ENCODE measurements at regions not wholly inside any gene's neighbourhood (a gene's known extent, or its start where the extent isn't known, plus 50 kb on each side); places are given as distances from the start of the nearest gene placed in this dataset.

DNA sequence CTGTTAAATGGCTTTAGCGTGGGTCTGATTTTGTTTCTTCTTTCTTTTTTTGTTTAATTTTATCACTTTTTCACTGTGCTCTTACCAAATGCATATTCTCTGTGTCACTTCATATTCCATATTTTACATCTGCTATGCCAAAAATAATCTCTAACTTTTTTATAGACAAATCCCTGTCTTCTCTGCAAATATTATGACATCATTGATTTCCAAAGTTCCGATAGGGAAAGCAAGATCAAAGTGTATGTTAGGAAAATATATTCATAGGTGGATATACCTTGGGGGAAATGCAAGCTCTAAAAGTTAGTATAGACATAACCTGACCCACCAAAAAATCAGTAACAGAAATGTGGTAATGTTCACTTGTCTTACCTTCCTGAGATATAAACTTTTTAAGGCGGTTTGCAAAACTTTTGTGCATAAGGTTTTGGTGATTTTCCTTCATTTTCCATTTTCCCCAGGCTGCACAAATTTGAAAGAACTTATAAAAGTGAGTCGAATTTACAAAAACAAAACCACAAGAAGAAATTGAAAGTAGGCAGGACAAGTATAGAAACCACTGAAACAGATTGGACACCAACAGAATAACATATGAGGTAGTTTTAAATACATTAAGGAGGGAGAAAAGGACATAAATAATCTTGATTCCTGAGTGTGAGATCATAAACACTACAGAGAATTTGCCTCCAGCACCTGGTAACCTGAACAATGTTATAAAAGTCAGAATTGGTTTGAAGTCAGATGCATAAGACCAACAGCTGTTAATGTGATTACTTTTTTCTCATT, 63.1 kb upstream of the TFEC start:
- TF ChIP-seq YY1 (IDR thresholded peaks at IDR 0.05; ENCODE audit: insufficient read depth, insufficient read length) (no peak), ZNF274 (IDR thresholded peaks at IDR 0.05; ENCODE audit: low read depth, low read length) (no peak), SUZ12 (IDR thresholded peaks at IDR 0.05; ENCODE audit: extremely low read depth, insufficient read depth, insufficient read length) (no peak)

Measured in NT2/D1 (cell line).